Fibroblast of lung (primary cell): ENCODE measurements at regions not wholly inside any gene's neighbourhood (a gene's known extent, or its start where the extent isn't known, plus 50 kb on each side); places are given as distances from the start of the nearest gene placed in this dataset.
A peak's percentile ranks its signal among the peaks of the same experiment; 100 is the strongest.

Experiments
- DNase-seq, 2 donors: peaks; one replicate each; pipeline versions ENCODE4 v3.0.0 to v3.0.0-alpha.2; 2010; ENCODE audit warnings: low read depth in 2 of 2
- H2AFZ ChIP-seq: 2 replicates; pipeline ENCODE4 v1.5.1; 2012; ENCODE audit warnings: low read length, control low read depth, inconsistent platforms
- H3K27ac ChIP-seq: 2 replicates; pipeline ENCODE4 v1.5.1; 2011; ENCODE audit warnings: low read length, control low read depth; ENCODE audit not compliant: insufficient read depth
- H3K27me3 ChIP-seq: 2 replicates; pipeline ENCODE4 v1.5.1; 2011; ENCODE audit warnings: mild to moderate bottlenecking, low read length; ENCODE audit not compliant: control insufficient read depth, insufficient read depth
- H3K36me3 ChIP-seq: 2 replicates; pipeline ENCODE4 v1.5.1; 2011; ENCODE audit warnings: low read length; ENCODE audit not compliant: control insufficient read depth, insufficient read depth
- H3K4me1 ChIP-seq: 2 replicates; pipeline ENCODE4 v1.5.1; 2011; ENCODE audit warnings: low read length; ENCODE audit not compliant: control insufficient read depth, insufficient read depth; ENCODE audit errors: extremely low read depth
- H3K4me2 ChIP-seq: 2 replicates; pipeline ENCODE4 v1.5.1; 2011; ENCODE audit warnings: low read length, control low read depth; ENCODE audit not compliant: insufficient read depth; ENCODE audit errors: extremely low read depth
- H3K4me3 ChIP-seq, 4 experiments: fragments of 200-600 bp in 1 of 4; sonication (generic) in 1 of 4; replicated peaks in 1 of 4; 2 replicates each; pipeline ENCODE4 v1.5.1; 2011 to 2016; ENCODE audit warnings: low read length in 4 of 4, low read depth in 3 of 4, mild to moderate bottlenecking in 3 of 4, control low read depth in 2 of 4, inconsistent platforms in 1 of 4, mixed read lengths in 1 of 4; ENCODE audit not compliant: insufficient read depth in 1 of 4; ENCODE audit errors: control extremely low read depth in 1 of 4
- H3K79me2 ChIP-seq: 2 replicates; pipeline ENCODE4 v1.5.1; 2012; ENCODE audit warnings: mild to moderate bottlenecking, low read length, inconsistent platforms; ENCODE audit not compliant: control insufficient read depth, insufficient read depth
- H3K9ac ChIP-seq: 2 replicates; pipeline ENCODE4 v1.5.1; 2011; ENCODE audit warnings: mild to moderate bottlenecking, low read length, control low read depth; ENCODE audit not compliant: insufficient read depth
- H3K9me3 ChIP-seq: 2 replicates; pipeline ENCODE4 v1.5.1; 2012; ENCODE audit warnings: low read depth, low read length; ENCODE audit not compliant: control insufficient read depth, insufficient read depth
- H4K20me1 ChIP-seq: 2 replicates; pipeline ENCODE4 v1.5.1; 2011; ENCODE audit warnings: low read length; ENCODE audit not compliant: control insufficient read depth, insufficient read depth; ENCODE audit errors: extremely low read depth
- CTCF ChIP-seq, 2 donors: IDR thresholded peaks in 1 of 2; conservative IDR thresholded peaks in 1 of 2; 1 replicate in 1 of 2; 2 replicates in 1 of 2; pipeline ENCODE4 v1.5.1; 2011 to 2012; ENCODE audit warnings: low read length in 2 of 2, control low read depth in 1 of 2, inconsistent platforms in 1 of 2, low read depth in 1 of 2, mild to moderate bottlenecking in 1 of 2
- EZH2 ChIP-seq: IDR thresholded peaks from 2 replicates; pipeline ENCODE4 v1.5.1; 2012; ENCODE audit warnings: low read length, control low read depth, mild to moderate bottlenecking; ENCODE audit errors: missing control alignments

GRCh38 chr3:146948186-146948585 lies 343.0 kb upstream of the PLSCR5 start:
- DNase-seq: peak in 1 of 2 donors; percentile 15
- no peaks in the 10 kb centered on the region for H3K4me1 ChIP-seq
- no peaks in the 10 kb centered on the region for H3K27me3 ChIP-seq

GRCh38 chr3:146929696-146930095 lies 324.6 kb upstream of the PLSCR5 start:
- Histone ChIP-seq H4K20me1 (no peaks in the 10 kb centered on the region), H3K27ac (no peak overlapping the region), H3K4me2 (no peak overlapping the region), H3K27me3 (no peaks in the 10 kb centered on the region), H3K4me3 (no peak overlapping the region), H3K9me3 (no peaks in the 10 kb centered on the region), H3K36me3 (no peaks in the 10 kb centered on the region), H2AFZ (no peak overlapping the region), H3K79me2 (no peaks in the 10 kb centered on the region), H3K9ac (no peak overlapping the region), H3K4me1 (no peaks in the 10 kb centered on the region)
- peak; percentile 41 to 50 for DNase-seq
- TF ChIP-seq CTCF (conservative IDR thresholded peaks at IDR 0.05 in 1 of 2, IDR thresholded peaks at IDR 0.05 in 1 of 2; ENCODE audit: low read depth in 1 of 2, low read length in 2 of 2): no peak
- TF ChIP-seq EZH2: no peak

More at GRCh38 chr3:146948186-146948585, 343.0 kb upstream of the PLSCR5 start:
- Histone ChIP-seq H3K79me2 (no peaks in the 10 kb centered on the region), H3K9me3 (no peaks in the 10 kb centered on the region), H3K4me3 (no peak overlapping the region), H3K9ac (no peak overlapping the region), H2AFZ (no peak overlapping the region), H3K27ac (no peak overlapping the region), H4K20me1 (no peaks in the 10 kb centered on the region), H3K36me3 (no peaks in the 10 kb centered on the region), H3K4me2 (no peak overlapping the region)
- TF ChIP-seq EZH2: no peak
- no peak for TF ChIP-seq CTCF (conservative IDR thresholded peaks at IDR 0.05 in 1 of 2, IDR thresholded peaks at IDR 0.05 in 1 of 2; ENCODE audit: low read depth in 1 of 2, low read length in 2 of 2)

GRCh38 chr3:146928421-146929059 lies 323.4 kb upstream of the PLSCR5 start:
- Histone ChIP-seq H3K27me3 (no peaks in the 10 kb centered on the region), H3K4me1 (no peaks in the 10 kb centered on the region), H3K9me3 (no peaks in the 10 kb centered on the region), H3K4me2 (no peak overlapping the region), H2AFZ (no peak overlapping the region), H3K9ac (no peak overlapping the region), H4K20me1 (no peaks in the 10 kb centered on the region), H3K79me2 (no peaks in the 10 kb centered on the region), H3K4me3 (no peak overlapping the region), H3K27ac (no peak overlapping the region), H3K36me3 (no peaks in the 10 kb centered on the region)
- DNase-seq: no peak
- TF ChIP-seq EZH2 (no peak), CTCF (conservative IDR thresholded peaks at IDR 0.05 in 1 of 2, IDR thresholded peaks at IDR 0.05 in 1 of 2; ENCODE audit: low read depth in 1 of 2, low read length in 2 of 2) (no peak)
